Endothelial cell of umbilical vein (primary cell): ENCODE measurements at regions not wholly inside any gene's neighbourhood (a gene's known extent, or its start where the extent isn't known, plus 50 kb on each side); places are given as distances from the start of the nearest gene placed in this dataset.

Source experiments
- CTCF ChIP-seq, 2 donors: IDR thresholded peaks; 1 replicate in 1 of 2; 2 replicates in 1 of 2; pipeline ENCODE4 v1.5.1; 2011; ENCODE audit warnings: low read length in 2 of 2, mild to moderate bottlenecking in 2 of 2, moderate library complexity in 2 of 2, control low read depth in 1 of 2, inconsistent platforms in 1 of 2, low read depth in 1 of 2; ENCODE audit not compliant: insufficient read depth in 1 of 2; ENCODE audit errors: extremely low read depth in 1 of 2
- EZH2 ChIP-seq: IDR thresholded peaks from 2 replicates; pipeline ENCODE4 v1.6.1; 2012; ENCODE audit warnings: borderline replicate concordance, low read depth, mild to moderate bottlenecking, moderate library complexity, low read length, inconsistent platforms; ENCODE audit not compliant: severe bottlenecking
- FOS ChIP-seq: IDR thresholded peaks from 2 replicates; pipeline ENCODE4 v1.6.1; 2011; ENCODE audit warnings: mild to moderate bottlenecking, low read length, moderate library complexity, borderline replicate concordance; ENCODE audit not compliant: insufficient read depth
- POLR2AphosphoS5 ChIP-seq: IDR thresholded peaks from 2 replicates; pipeline ENCODE4 v1.6.1; 2012; ENCODE audit warnings: low read depth, mild to moderate bottlenecking, control low read depth, low read length, moderate library complexity; ENCODE audit not compliant: insufficient read depth

DNA sequence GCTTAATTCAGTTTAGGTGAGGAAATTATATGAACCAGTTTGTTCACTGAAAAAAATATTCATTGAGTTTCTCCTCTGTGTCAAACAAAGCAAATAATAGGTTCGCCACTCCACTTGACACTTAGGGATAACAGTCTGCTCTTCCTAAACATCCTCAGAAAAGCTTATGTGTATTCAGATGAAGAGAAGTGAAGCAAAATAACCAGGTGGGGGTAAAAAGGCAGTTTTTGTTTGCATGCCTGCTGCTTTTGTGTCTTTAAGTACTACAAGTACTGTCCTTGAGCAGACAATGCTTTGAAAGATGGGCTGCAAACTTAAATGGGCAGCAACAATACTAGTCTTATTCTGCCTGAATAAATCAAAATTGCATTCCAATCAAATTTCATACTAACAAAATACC is 910.7 kb upstream of the MDGA2 start:
- TF ChIP-seq CTCF (IDR thresholded peaks at IDR 0.05; ENCODE audit: extremely low read depth in 1 of 2, insufficient read depth in 1 of 2, low read depth in 1 of 2, low read length in 2 of 2) (no peak), EZH2 (no peak), POLR2AphosphoS5 (no peak), FOS (no peak)
